HAP-1 (cell line): ENCODE measurements at regions not wholly inside any gene's neighbourhood (a gene's known extent, or its start where the extent isn't known, plus 50 kb on each side); places are given as distances from the start of the nearest gene placed in this dataset.

ENCODE experiments used
- DNase-seq, 2 experiments: peaks; one replicate each; pipeline ENCODE4 v3.0.0-alpha.2; 2016 to 2020; ENCODE audit warnings: low spot score in 2 of 2
- H3K27me3 ChIP-seq: fragments of 250-450 bp; sonication (Bioruptor Pico); 2 replicates; pipeline ENCODE4 v1.5.1; 2020; ENCODE audit warnings: low read depth, mild to moderate bottlenecking, moderate library complexity
- H3K36me3 ChIP-seq: fragments of 250-450 bp; sonication (Bioruptor Pico); replicated peaks from 2 replicates; pipeline ENCODE4 v1.5.1; 2020; ENCODE audit warnings: mild to moderate bottlenecking
- H3K4me1 ChIP-seq: fragments of 250-450 bp; sonication (Bioruptor Pico); 2 replicates; pipeline ENCODE4 v1.5.1; 2020; ENCODE audit warnings: mild to moderate bottlenecking
- H3K4me3 ChIP-seq: fragments of 250-450 bp; sonication (Bioruptor Pico); 2 replicates; pipeline ENCODE4 v1.5.1; 2020; ENCODE audit warnings: mild to moderate bottlenecking, moderate library complexity
- H3K9me3 ChIP-seq: fragments of 250-450 bp; sonication (Bioruptor Pico); 2 replicates; pipeline ENCODE4 v1.5.1; 2020; ENCODE audit warnings: mild to moderate bottlenecking, moderate library complexity
- in situ Hi-C: fragments of 300-500 bp; cut with MboI; formaldehyde crosslinking; loops from 3 replicates; pipeline ENCODE4 v1.14.3; 2020; ENCODE audit warnings: low sequenced_read_pairs, inconsistent platforms, mixed read lengths

GRCh38 chr3:83302091-83302490 is 1540.6 kb upstream of the GBE1 start:
- no peak overlapping the region for H3K4me3 ChIP-seq
- no peaks in the 10 kb centered on the region for H3K27me3 ChIP-seq
- no peaks in the 10 kb centered on the region for H3K9me3 ChIP-seq
- H3K36me3 ChIP-seq: no peaks in the 10 kb centered on the region
- DNase-seq: no peak
- in situ Hi-C loops: no loop called here
- no peaks in the 10 kb centered on the region for H3K4me1 ChIP-seq

- Histone ChIP-seq H3K4me3 (no peak overlapping the region), H3K27me3 (no peaks in the 10 kb centered on the region), H3K4me1 (no peaks in the 10 kb centered on the region), H3K36me3 (no peaks in the 10 kb centered on the region), H3K9me3 (no peaks in the 10 kb centered on the region)
- no peak for DNase-seq
- in situ Hi-C loops: no loop called here
These were observed 1556.2 kb upstream of the GBE1 start for GRCh38 chr3:83317605-83318004.

GRCh38 chr3:83320726-83321125 is 1559.3 kb upstream of the GBE1 start:
- no peaks in the 10 kb centered on the region for H3K9me3 ChIP-seq
- H3K36me3 ChIP-seq: no peaks in the 10 kb centered on the region
- H3K27me3 ChIP-seq: no peaks in the 10 kb centered on the region
- in situ Hi-C loops: no loop called here
- no peak for DNase-seq
- no peak overlapping the region for H3K4me3 ChIP-seq
- no peaks in the 10 kb centered on the region for H3K4me1 ChIP-seq

GRCh38 chr3:83321457-83321856 is 1560.0 kb upstream of the GBE1 start:
- no peak for DNase-seq
- Histone ChIP-seq H3K4me1 (no peaks in the 10 kb centered on the region), H3K36me3 (no peaks in the 10 kb centered on the region), H3K9me3 (no peaks in the 10 kb centered on the region), H3K27me3 (no peaks in the 10 kb centered on the region), H3K4me3 (no peak overlapping the region)
- in situ Hi-C loops: no loop called here

GRCh38 chr3:83321891-83322290 is 1560.4 kb upstream of the GBE1 start:
- in situ Hi-C loops: no loop called here
- H3K4me3 ChIP-seq: no peak overlapping the region
- H3K4me1 ChIP-seq: no peaks in the 10 kb centered on the region
- H3K36me3 ChIP-seq: no peaks in the 10 kb centered on the region
- no peaks in the 10 kb centered on the region for H3K9me3 ChIP-seq
- H3K27me3 ChIP-seq: no peaks in the 10 kb centered on the region
- DNase-seq: no peak

GRCh38 chr3:83354205-83354604 is 1592.8 kb upstream of the GBE1 start:
- H3K27me3 ChIP-seq: no peaks in the 10 kb centered on the region
- H3K4me3 ChIP-seq: no peak overlapping the region
- no peak for DNase-seq
- in situ Hi-C loops: no loop called here
- no peaks in the 10 kb centered on the region for H3K9me3 ChIP-seq
- H3K36me3 ChIP-seq: no peaks in the 10 kb centered on the region
- no peaks in the 10 kb centered on the region for H3K4me1 ChIP-seq

- Histone ChIP-seq H3K27me3 (no peaks in the 10 kb centered on the region), H3K4me3 (no peak overlapping the region), H3K36me3 (no peaks in the 10 kb centered on the region), H3K9me3 (no peaks in the 10 kb centered on the region), H3K4me1 (no peaks in the 10 kb centered on the region)
- no peak for DNase-seq
- in situ Hi-C loops: no loop called here
These were observed 1565.5 kb upstream of the CADM2 start for GRCh38 chr3:83393276-83393675.

GRCh38 chr3:83403927-83404326 is 1554.9 kb upstream of the CADM2 start:
- in situ Hi-C loops: no loop called here
- DNase-seq: no peak
- Histone ChIP-seq H3K4me1 (no peaks in the 10 kb centered on the region), H3K4me3 (no peak overlapping the region), H3K36me3 (no peaks in the 10 kb centered on the region), H3K9me3 (no peaks in the 10 kb centered on the region), H3K27me3 (no peaks in the 10 kb centered on the region)

- no peaks in the 10 kb centered on the region for H3K4me1 ChIP-seq
- in situ Hi-C loops: no loop called here
- no peaks in the 10 kb centered on the region for H3K27me3 ChIP-seq
- no peak overlapping the region for H3K4me3 ChIP-seq
- H3K36me3 ChIP-seq: no peaks in the 10 kb centered on the region
- H3K9me3 ChIP-seq: no peaks in the 10 kb centered on the region
- no peak for DNase-seq
These were observed 1532.5 kb upstream of the CADM2 start for GRCh38 chr3:83426300-83426699.

- H3K9me3 ChIP-seq: no peaks in the 10 kb centered on the region
- in situ Hi-C loops: no loop called here
- DNase-seq: no peak
- no peaks in the 10 kb centered on the region for H3K27me3 ChIP-seq
- no peaks in the 10 kb centered on the region for H3K36me3 ChIP-seq
- H3K4me3 ChIP-seq: no peak overlapping the region
- H3K4me1 ChIP-seq: no peaks in the 10 kb centered on the region
These were observed 1523.8 kb upstream of the CADM2 start for GRCh38 chr3:83434880-83435587.

- in situ Hi-C loops: no loop called here
These were observed 1520.6 kb upstream of the CADM2 start for GRCh38 chr3:83438188-83438587.

GRCh38 chr3:83453056-83453455 is 1505.7 kb upstream of the CADM2 start:
- Histone ChIP-seq H3K27me3 (no peaks in the 10 kb centered on the region), H3K4me3 (no peak overlapping the region), H3K36me3 (no peaks in the 10 kb centered on the region), H3K4me1 (no peaks in the 10 kb centered on the region), H3K9me3 (no peaks in the 10 kb centered on the region)
- DNase-seq: no peak
- in situ Hi-C loops: no loop called here

More at GRCh38 chr3:83438188-83438587, 1520.6 kb upstream of the CADM2 start:
- no peaks in the 10 kb centered on the region for H3K4me1 ChIP-seq
- DNase-seq: no peak
- no peaks in the 10 kb centered on the region for H3K36me3 ChIP-seq
- H3K27me3 ChIP-seq: no peaks in the 10 kb centered on the region
- no peak overlapping the region for H3K4me3 ChIP-seq
- H3K9me3 ChIP-seq: no peaks in the 10 kb centered on the region

- no peaks in the 10 kb centered on the region for H3K9me3 ChIP-seq
- DNase-seq: no peak
- no peaks in the 10 kb centered on the region for H3K27me3 ChIP-seq
- no peaks in the 10 kb centered on the region for H3K4me1 ChIP-seq
- no peak overlapping the region for H3K4me3 ChIP-seq
- in situ Hi-C loops: no loop called here
- H3K36me3 ChIP-seq: no peaks in the 10 kb centered on the region
These were observed 1504.4 kb upstream of the CADM2 start for GRCh38 chr3:83454353-83454752.

- Histone ChIP-seq H3K9me3 (no peaks in the 10 kb centered on the region), H3K36me3 (no peaks in the 10 kb centered on the region), H3K4me1 (no peaks in the 10 kb centered on the region), H3K27me3 (no peaks in the 10 kb centered on the region), H3K4me3 (no peak overlapping the region)
- in situ Hi-C loops: no loop called here
- no peak for DNase-seq
These were observed 1501.2 kb upstream of the CADM2 start for GRCh38 chr3:83457551-83457950.

GRCh38 chr3:83460052-83460451 is 1498.7 kb upstream of the CADM2 start:
- in situ Hi-C loops: no loop called here
- Histone ChIP-seq H3K27me3 (no peaks in the 10 kb centered on the region), H3K4me1 (no peaks in the 10 kb centered on the region), H3K4me3 (no peak overlapping the region), H3K36me3 (no peaks in the 10 kb centered on the region), H3K9me3 (no peaks in the 10 kb centered on the region)
- DNase-seq: no peak
